ENCODE measurements at regions not wholly inside any gene's neighbourhood (a gene's known extent, or its start where the extent isn't known, plus 50 kb on each side); places are given as distances from the start of the nearest gene placed in this dataset.

DNA sequence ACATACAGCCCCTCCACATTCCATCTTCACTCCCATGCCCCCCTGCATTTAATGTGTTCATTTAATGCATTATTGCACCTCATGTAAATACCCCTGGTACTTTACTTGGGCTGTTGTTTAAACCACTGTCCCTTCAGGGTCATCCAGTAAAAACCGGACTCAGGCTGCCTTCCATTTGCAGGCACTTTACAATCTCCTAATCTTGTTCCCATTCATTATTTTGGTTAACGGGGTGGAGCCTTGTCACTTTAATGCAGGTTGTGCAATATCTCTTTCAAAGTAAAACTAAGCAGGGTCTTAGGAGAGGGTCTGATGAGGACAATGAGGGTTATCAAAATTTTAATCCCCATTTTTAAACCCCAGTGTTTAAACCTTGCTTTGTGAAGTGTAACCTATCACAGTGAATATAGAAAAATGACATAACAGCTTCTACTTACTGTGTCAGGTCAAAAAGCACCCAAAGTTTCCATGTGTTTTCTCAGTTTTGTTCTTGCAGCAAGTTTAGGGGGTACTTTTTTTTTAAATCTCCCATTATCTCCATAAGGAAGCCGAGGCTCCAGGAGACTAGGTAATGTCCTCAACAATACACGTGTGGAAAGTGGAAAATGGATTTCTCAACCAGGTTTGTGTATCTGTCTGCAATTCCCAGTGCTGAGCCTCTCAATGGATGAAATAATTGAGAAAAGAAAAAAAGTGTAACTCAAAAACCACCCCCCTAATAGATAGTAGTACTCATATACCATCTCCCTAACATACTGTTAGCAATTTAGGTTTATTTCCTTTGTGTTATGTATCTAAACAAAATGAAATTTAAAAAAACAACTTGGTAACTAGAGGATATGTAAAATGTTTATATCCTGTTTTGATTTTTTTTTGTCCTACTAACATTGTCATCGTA is 54.2 kb upstream of the SPRY4 start:
- DNase-seq (ENCODE audit: low read depth in 2 of 2) = no peak

DNA sequence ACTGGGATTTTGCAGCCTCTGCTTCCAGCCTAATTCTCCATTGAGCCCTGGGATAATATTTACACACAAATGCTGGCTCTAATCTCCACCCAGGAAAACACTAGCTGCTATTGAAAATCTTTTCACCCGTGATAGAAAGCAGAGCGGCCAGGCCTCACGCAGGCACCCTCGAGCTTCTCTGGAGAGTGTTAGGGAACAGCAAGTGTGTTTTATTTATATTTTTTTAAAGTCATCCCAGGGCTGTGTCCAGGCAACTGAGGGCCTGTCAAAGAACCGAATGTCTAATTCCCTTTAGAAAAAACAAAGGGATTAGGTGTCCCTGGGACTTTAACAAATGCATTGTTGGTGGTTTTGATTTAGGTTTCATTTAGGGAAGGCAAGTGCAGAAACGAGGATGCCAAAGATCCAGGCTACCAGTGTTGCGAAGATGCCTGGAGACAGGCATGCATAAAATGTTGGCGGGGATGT is 51.2 kb upstream of the SPRY4 start:
- no peak for DNase-seq (ENCODE audit: low read depth in 2 of 2)
